DMS53 treated with DMSO at 0.1 percent for 48 hours (cell line): ENCODE measurements at regions not wholly inside any gene's neighbourhood (a gene's known extent, or its start where the extent isn't known, plus 50 kb on each side); places are given as distances from the start of the nearest gene placed in this dataset.
"Not testable (repeated sequence)": the region's sequence is repeated elsewhere in the genome, so short reads cannot be mapped to it uniquely, and the experiment has no call there.

ENCODE experiments used
- DNase-seq: peaks from one replicate; lab custom pipeline; 2025; ENCODE audit not compliant: unreplicated experiment; lab: John Stamatoyannopoulos, UW

- no peak for DNase-seq
Observed at GRCh38 chr10:81405399-81405798, 469.6 kb upstream of the NRG3 start.

GRCh38 chr10:81414038-81414437 lies 461.0 kb upstream of the NRG3 start:
- DNase-seq, result peak; percentile 22

DNA sequence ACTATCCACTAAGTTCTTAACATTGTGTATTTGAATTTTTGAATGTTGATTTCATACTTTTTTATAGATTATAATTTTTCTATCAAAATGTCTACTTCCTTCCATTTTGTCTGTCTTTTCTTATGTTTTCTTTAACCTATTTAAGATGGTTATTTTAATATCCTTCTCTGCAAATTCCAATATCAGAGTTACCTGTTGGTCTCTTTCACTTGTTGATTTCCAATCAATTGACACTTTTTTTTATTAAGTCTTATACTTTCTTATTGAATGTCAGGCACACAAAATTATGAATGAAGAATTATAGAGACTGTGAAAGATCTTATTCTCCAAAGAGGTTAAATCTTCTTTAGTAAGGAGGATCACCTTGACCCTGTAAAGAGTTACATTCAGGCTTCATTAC lies 448.3 kb upstream of the NRG3 start:
- DNase-seq, result no peak

- DNase-seq, result no peak
Observed at GRCh38 chr10:81428456-81429134, 446.4 kb upstream of the NRG3 start.

DNA sequence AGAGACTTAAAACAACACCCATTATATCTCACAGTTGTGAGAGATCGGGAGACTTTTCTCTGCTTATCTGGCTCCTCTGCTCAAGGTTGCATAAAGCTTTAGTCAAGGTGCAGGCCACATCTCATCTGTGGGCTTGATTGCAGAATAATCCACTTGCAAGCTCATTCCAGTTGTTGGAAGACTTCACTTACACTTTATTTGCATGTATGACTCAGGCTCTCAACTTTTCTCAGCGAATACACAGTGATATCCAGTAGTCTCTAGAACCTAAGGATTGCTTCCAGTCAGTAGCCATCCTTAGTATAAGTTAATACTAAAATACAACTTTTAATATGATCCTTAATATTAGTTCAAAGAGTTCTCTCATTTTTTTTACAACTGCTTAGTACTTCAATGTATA lies 435.5 kb upstream of the NRG3 start:
- DNase-seq, result no peak

DNA sequence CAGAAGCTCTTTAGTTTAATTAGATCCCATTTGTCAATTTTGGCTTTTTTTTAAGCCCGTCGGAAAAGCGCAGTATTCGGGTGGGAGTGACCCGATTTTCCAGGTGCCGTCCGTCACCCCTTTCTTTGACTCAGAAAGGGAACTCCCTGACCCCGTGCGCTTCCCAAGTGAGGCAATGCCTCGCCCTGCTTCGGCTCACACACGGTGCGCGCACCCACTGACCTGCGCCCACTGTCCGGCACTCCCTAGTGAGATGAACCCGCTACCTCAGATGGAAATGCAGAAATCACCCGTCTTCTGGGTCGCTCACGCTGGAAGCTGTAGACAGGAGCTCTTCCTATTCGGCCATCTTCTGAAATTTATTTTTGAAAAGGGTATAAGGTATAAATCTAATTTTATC lies 433.4 kb upstream of the NRG3 start:
- DNase-seq, result not testable (repeated sequence)

GRCh38 chr10:81444242-81444929 lies 430.6 kb upstream of the NRG3 start:
- DNase-seq, result no peak

- DNase-seq, result no peak
Observed at GRCh38 chr10:81450651-81451050, 424.3 kb upstream of the NRG3 start.

DNA sequence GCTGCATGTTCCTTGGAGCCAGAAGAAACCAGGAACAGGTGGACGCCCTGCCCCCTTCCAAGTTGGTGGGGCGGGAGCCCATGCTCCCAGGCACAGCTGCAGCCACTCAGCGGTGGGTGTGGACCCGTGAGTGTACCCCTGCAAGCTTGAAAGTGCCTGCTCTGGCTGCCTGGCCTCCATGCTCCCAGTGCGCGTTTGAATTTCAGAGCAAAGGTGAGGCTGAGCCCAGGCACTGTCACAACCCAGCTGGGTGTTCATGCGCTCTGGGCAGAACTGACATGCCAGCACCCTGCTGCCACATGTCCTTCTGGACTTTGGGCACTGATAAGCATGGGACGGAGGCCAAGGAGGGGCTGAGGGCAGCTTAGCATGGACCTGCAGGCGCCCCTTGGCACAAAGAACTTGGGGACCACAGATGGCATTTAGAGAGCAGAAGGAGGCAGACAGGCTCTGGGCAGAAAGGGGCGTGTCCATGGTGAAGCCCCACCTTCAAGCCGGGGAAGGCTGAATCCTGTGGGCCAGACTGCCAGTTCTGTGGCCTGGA lies 402.0 kb upstream of the NRG3 start:
- no peak for DNase-seq

DNA sequence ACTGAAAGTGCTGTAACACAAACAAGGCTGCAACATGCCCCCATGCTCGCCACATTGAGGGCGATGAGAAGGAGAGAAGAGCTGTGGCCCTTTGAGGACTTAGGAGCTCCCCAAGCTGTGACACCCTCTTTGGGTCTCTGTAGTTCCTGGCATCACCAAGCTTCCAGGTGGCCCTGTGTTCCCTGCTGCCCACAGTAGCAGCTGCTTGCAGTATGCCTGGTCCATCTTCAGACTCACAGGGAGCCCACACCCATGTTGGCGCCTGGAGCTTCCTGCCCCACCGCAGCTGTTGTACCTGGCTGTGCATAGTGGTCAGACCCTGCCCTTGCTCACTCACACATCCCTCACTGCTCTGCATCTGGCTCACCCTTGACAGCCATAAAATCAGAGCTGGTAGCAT lies 401.2 kb upstream of the NRG3 start:
- DNase-seq, result no peak

GRCh38 chr10:81479316-81479715 lies 395.7 kb upstream of the NRG3 start:
- no peak for DNase-seq

- no peak for DNase-seq
Observed at GRCh38 chr10:81496626-81497025, 378.4 kb upstream of the NRG3 start.

DNA sequence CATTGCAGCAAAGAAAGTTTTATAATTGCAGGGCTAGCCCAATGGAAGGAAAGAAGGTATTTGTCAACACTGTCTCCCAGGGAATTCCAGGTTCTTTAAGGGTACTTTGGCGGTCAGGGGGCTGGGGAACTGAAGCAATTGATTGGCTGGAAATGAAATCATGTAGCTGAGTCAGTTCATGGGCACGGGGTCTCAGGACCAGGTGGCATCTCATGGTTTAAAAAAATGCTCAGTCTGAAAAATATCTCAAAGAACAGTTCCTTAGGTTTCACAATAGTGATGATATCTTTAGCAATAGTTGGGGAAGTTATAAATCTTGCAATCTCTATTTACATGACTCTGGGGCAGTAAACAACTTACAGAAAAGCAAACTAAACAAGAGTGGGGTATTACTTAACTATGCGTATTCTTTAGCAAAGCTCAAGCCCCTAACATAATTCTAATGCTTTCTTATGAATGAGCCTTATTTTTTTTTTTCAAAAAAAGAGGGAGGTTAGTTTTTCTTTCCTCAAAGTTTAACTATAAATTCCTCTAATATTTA lies 376.9 kb upstream of the NRG3 start:
- DNase-seq, result no peak

GRCh38 chr10:81502677-81503359 lies 372.2 kb upstream of the NRG3 start:
- no peak for DNase-seq

GRCh38 chr10:81505777-81506176 lies 369.2 kb upstream of the NRG3 start:
- DNase-seq, result not testable (repeated sequence)

- DNase-seq, result no peak
Observed at GRCh38 chr10:81514811-81515210, 360.2 kb upstream of the NRG3 start.

GRCh38 chr10:81520688-81521087 lies 354.3 kb upstream of the NRG3 start:
- DNase-seq, result no peak

- DNase-seq, result no peak
Observed at GRCh38 chr10:81524467-81524866, 350.5 kb upstream of the NRG3 start.

- no peak for DNase-seq
Observed at GRCh38 chr10:81532403-81532802, 342.6 kb upstream of the NRG3 start.

GRCh38 chr10:81534991-81535390 lies 340.0 kb upstream of the NRG3 start:
- DNase-seq, result no peak

- no peak for DNase-seq
Observed at GRCh38 chr10:81541517-81541916, 333.5 kb upstream of the NRG3 start.

DNA sequence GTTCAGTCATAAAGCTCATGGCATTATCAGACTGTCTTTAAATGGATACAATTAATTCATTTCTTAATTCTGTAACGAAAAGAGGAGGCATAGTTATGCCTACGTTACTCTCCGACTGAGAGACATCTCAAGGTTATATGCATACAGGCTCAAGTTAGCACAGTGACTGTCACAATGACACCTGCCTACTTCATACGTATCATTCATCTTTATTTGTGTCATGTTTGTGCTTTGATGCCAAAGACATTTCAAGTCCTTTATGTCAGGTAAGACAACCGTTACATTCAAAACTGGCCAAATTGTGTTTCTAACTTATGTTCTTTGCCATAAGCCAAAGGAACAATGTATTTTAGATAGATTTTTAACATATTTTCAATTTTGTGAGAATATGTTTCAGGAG lies 328.8 kb upstream of the NRG3 start:
- no peak for DNase-seq
